ENCODE measurements at regions not wholly inside any gene's neighbourhood (a gene's known extent, or its start where the extent isn't known, plus 50 kb on each side); places are given as distances from the start of the nearest gene placed in this dataset.
A peak's percentile ranks its signal among the peaks of the same experiment; 100 is the strongest.

DNA sequence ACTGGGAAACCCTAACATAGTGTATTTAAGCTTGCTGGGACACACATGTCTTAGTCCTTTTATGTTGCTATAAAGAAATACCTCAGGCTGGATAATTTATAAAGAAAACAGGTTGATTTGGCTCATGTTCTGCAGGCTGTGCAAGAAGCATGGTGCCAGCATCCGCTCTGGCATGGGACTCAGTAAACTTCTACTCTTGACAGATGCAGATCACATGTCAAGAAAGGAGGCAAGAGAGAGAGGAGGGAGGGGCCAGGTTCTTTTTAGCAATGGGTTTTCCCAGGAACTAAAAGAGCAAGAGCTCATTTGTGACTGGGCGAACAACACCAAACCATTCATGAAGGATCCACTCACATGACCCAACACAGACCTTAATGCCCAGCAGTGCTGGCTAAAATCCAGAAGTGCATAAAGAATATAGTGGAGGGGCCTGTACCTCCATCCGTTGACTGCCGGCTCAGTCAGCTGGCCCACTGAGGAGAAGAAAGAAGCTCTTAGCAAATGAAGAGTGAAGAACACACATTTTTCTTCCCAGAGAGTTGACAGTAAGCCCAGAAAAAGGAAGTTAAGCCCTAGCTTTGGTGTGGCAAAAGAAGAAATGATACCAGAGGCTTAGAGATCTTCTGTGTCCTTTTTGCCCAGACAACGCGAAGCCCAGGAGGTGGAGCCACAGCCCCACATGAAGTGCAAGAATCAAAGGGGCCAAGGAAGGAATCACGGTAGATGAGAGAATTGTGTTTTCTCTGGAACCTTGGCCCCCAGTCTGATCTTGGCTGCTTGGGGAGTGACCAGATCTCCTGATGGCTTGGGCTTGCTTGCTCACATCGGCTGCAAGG is 183.5 kb upstream of the FAM98A start:
- Mint-ChIP-seq H3K36me3 (ENCODE audit: low read depth) (no peaks in the 10 kb centered on the region), H3K27me3 (ENCODE audit: low read depth) (no peaks in the 10 kb centered on the region), H3K4me3 (no peak overlapping the region), H3K27ac (no peak overlapping the region), H3K9me3 (no peaks in the 10 kb centered on the region), H3K4me1 (peaks cover 7% of the 10 kb centered on the region)
- TF ChIP-seq, protein P1, sequence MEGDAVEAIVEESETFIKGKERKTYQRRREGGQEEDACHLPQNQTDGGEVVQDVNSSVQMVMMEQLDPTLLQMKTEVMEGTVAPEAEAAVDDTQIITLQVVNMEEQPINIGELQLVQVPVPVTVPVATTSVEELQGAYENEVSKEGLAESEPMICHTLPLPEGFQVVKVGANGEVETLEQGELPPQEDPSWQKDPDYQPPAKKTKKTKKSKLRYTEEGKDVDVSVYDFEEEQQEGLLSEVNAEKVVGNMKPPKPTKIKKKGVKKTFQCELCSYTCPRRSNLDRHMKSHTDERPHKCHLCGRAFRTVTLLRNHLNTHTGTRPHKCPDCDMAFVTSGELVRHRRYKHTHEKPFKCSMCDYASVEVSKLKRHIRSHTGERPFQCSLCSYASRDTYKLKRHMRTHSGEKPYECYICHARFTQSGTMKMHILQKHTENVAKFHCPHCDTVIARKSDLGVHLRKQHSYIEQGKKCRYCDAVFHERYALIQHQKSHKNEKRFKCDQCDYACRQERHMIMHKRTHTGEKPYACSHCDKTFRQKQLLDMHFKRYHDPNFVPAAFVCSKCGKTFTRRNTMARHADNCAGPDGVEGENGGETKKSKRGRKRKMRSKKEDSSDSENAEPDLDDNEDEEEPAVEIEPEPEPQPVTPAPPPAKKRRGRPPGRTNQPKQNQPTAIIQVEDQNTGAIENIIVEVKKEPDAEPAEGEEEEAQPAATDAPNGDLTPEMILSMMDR (IDR thresholded peaks at IDR 0.05; ENCODE audit: unreplicated experiment in 3 of 3): no peak

DNA sequence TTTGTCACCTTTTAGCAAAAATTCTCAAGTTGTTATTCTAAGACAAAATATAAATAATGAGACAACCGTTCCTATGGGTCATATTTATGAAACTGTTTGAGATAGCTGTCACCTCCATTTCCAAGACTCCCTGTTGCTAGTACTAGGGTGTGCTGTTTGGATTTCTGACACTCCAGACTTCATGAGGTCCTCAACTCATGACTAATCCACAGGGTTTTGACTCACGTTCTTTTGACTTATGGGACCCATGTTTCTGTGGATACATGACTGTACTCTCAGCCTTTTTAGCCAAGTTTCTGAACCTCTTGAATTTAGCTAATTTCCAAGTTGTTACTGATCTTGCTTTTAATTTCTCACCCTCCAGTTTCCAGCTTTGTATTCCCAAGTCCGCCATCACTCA is 178.7 kb upstream of the FAM98A start:
- Mint-ChIP-seq H3K4me1 (peaks cover 7% of the 10 kb centered on the region), H3K9me3 (peaks cover 5% of the 10 kb centered on the region), H3K36me3 (ENCODE audit: low read depth) (no peaks in the 10 kb centered on the region), H3K27ac (peak overlapping the region in 2 of 3 experiments; percentile 46 to 55), H3K4me3 (no peak overlapping the region), H3K27me3 (ENCODE audit: low read depth) (peaks cover 2% of the 10 kb centered on the region)
- TF ChIP-seq, protein P1 (IDR thresholded peaks at IDR 0.05; ENCODE audit: unreplicated experiment in 3 of 3): no peak

DNA sequence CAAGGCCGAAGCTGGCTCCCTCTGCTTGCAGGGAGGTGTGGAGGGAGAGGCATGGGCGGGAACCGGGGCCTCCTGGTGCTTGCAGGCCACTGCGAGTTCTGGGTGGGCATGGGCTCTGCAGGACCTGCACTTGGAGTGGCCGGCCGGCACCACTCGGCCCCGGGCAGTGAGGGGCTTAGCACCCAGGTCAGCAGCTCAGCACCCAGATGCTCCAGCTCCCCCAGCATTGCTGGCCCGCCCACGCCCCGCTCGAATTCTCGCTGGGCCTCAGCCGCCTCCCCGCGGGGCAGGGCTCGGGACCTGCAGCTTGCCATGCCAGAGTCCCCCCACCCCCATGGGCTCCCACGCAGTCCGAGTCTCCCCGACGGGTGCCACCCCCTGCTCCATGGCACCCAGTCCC is 176.2 kb upstream of the FAM98A start:
- Mint-ChIP-seq H3K27ac (no peak overlapping the region), H3K4me1 (peaks cover 7% of the 10 kb centered on the region)
- TF ChIP-seq, protein P1 (IDR thresholded peaks at IDR 0.05; ENCODE audit: unreplicated experiment in 3 of 3): no peak

DNA sequence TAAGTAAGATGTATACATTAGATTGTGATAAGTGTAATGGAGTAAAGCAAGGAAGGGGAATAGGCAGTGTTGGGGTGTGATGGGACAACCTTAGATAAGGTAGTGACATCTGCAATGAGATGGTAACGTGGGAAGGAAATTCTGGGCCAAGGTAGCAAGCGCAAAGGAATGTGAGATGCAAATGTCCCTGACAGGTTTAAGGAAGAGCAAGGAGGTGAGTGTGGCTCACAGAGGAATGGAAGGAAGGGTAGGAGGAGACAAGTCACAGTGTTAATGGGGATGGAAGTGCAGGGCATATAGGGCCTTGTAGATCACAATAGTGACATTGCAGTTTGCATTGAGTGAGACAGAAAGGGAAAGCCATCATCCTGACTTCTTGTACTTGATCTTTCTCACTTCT is 170.9 kb upstream of the FAM98A start:
- no peaks in the 10 kb centered on the region for H3K9me3 Mint-ChIP-seq
- no peak overlapping the region for H3K4me3 Mint-ChIP-seq
- H3K36me3 Mint-ChIP-seq (ENCODE audit: low read depth): no peaks in the 10 kb centered on the region
- peaks cover 8% of the 10 kb centered on the region for H3K4me1 Mint-ChIP-seq
- TF ChIP-seq, protein P1 (IDR thresholded peaks at IDR 0.05; ENCODE audit: unreplicated experiment in 3 of 3): no peak
- H3K27ac Mint-ChIP-seq: no peak overlapping the region
- H3K27me3 Mint-ChIP-seq (ENCODE audit: low read depth): peaks cover 3% of the 10 kb centered on the region

More for the DNA sequence above, 176.2 kb upstream of the FAM98A start:
- Mint-ChIP-seq H3K36me3 (ENCODE audit: low read depth) (no peaks in the 10 kb centered on the region), H3K9me3 (peaks cover 5% of the 10 kb centered on the region), H3K4me3 (no peak overlapping the region), H3K27me3 (ENCODE audit: low read depth) (peaks cover 3% of the 10 kb centered on the region)

DNA sequence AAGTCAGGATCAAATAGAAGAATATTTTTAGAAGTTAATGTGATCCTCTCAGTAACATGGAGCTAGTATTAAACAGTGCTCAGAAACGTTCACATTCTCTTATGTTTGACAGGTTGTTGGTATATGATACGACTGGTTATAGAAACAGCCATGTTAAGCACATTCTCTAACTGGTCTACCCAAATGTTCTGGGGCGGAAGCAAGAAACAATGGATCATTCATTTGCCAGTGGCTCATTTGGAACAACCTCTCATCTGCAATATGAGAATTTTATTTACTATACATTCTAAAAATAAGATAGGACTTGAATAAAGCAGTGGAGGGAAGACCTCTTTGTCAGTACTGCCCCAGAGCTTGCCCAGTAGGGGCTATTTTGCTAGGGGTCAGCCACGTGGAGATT is 167.1 kb upstream of the FAM98A start:
- H3K4me1 Mint-ChIP-seq: peaks cover 16% of the 10 kb centered on the region
- H3K4me3 Mint-ChIP-seq: no peak overlapping the region
- peaks cover 2% of the 10 kb centered on the region for H3K9me3 Mint-ChIP-seq
- no peak overlapping the region for H3K27ac Mint-ChIP-seq
- no peaks in the 10 kb centered on the region for H3K36me3 Mint-ChIP-seq (ENCODE audit: low read depth)
- no peaks in the 10 kb centered on the region for H3K27me3 Mint-ChIP-seq (ENCODE audit: low read depth)
- TF ChIP-seq, protein P1 (IDR thresholded peaks at IDR 0.05; ENCODE audit: unreplicated experiment in 3 of 3): no peak

DNA sequence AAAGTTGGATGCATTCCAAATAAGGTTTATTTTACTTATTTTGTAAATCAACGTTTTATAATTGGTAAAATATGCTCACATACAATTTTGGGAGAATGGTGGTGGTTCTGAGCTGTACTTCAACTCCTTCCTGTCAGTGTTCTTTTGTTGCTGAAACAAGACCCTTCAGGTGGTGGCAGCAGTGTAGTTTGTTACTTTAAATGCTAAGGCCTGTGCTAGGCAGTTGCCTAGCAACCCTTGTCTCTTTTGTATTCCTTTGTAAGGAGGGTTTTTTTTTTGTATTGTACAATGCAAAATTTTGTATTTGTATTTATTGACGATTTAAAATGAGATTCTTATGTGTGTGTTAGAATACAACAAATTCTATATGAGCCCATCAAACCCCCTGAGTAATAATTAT is 166.0 kb upstream of the FAM98A start:
- Mint-ChIP-seq H3K36me3 (ENCODE audit: low read depth) (no peaks in the 10 kb centered on the region), H3K4me1 (peaks cover 16% of the 10 kb centered on the region), H3K4me3 (no peak overlapping the region), H3K9me3 (peaks cover 5% of the 10 kb centered on the region), H3K27me3 (ENCODE audit: low read depth) (no peaks in the 10 kb centered on the region), H3K27ac (peak overlapping the region in 1 of 3 experiments; percentile 21)
- TF ChIP-seq, protein P1 (IDR thresholded peaks at IDR 0.05; ENCODE audit: unreplicated experiment in 3 of 3): no peak

All from nephron (organoid).